Ascending aorta (tissue), 2 donors: ENCODE measurements at regions not wholly inside any gene's neighbourhood (a gene's known extent, or its start where the extent isn't known, plus 50 kb on each side); places are given as distances from the start of the nearest gene placed in this dataset.

ENCODE experiments used
- DNase-seq, 2 donors: peaks; one replicate each; pipeline ENCODE4 v3.0.0-alpha.2; 2019; ENCODE audit warnings: low spot score in 2 of 2
- H3K27ac ChIP-seq, 2 donors: fragments of 200-600 bp; sonication (generic); one replicate each; pipeline ENCODE4 v1.5.1; 2016 to 2017; ENCODE audit warnings: mild to moderate bottlenecking in 1 of 2
- H3K27me3 ChIP-seq: fragments of 200-600 bp; sonication (generic); one replicate; pipeline ENCODE4 v1.5.1; 2017
- H3K36me3 ChIP-seq, 2 donors: fragments of 200-600 bp; sonication (generic); one replicate each; pipeline ENCODE4 v1.5.1; 2016
- H3K4me1 ChIP-seq, 2 donors: fragments of 200-600 bp; sonication (generic); one replicate each; pipeline ENCODE4 v1.5.1; 2016 to 2017; ENCODE audit warnings: mild to moderate bottlenecking in 1 of 2
- H3K4me3 ChIP-seq, 2 donors: fragments of 200-600 bp; sonication (generic); one replicate each; pipeline ENCODE4 v1.5.1; 2016 to 2017; ENCODE audit warnings: mild to moderate bottlenecking in 1 of 2
- H3K9me3 ChIP-seq, 2 donors: fragments of 200-600 bp; sonication (generic); one replicate each; pipeline ENCODE4 v1.5.1; 2016
- CTCF ChIP-seq, 3 experiments: fragments of 200-600 bp in 2 of 3; fragments of 450-650 bp in 1 of 3; sonication (generic) in 2 of 3; IDR thresholded peaks; one replicate each; pipeline ENCODE4 v1.5.1; 2016 to 2019; ENCODE audit warnings: antibody characterized with exemption in 3 of 3, mild to moderate bottlenecking in 1 of 3, moderate library complexity in 1 of 3
- intact Hi-C: fragments of 100-400 bp; cut with DNase I; formaldehyde crosslinking; loops from one replicate; pipeline ENCODE4 v1.15.1; 2023

GRCh38 chr13:64369121-64369520, 2861.0 kb downstream of the PCDH9 start:
- Histone ChIP-seq H3K27ac (no peak overlapping the region), H3K9me3 (no peaks in the 10 kb centered on the region), H3K4me1 (no peaks in the 10 kb centered on the region), H3K4me3 (no peak overlapping the region), H3K36me3 (no peaks in the 10 kb centered on the region), H3K27me3 (no peaks in the 10 kb centered on the region)
- intact Hi-C loops: no loop called here
- no peak for DNase-seq
- TF ChIP-seq CTCF (IDR thresholded peaks at IDR 0.05): no peak

- Histone ChIP-seq H3K9me3 (no peaks in the 10 kb centered on the region), H3K36me3 (no peaks in the 10 kb centered on the region), H3K27ac (no peak overlapping the region), H3K4me3 (no peak overlapping the region), H3K4me1 (no peaks in the 10 kb centered on the region), H3K27me3 (no peaks in the 10 kb centered on the region)
- intact Hi-C loops: no loop called here
- DNase-seq: no peak
- TF ChIP-seq CTCF (IDR thresholded peaks at IDR 0.05): no peak
These were observed 2867.6 kb downstream of the PCDH9 start for GRCh38 chr13:64362564-64362963.

GRCh38 chr13:64347664-64348063, 2882.5 kb downstream of the PCDH9 start:
- Histone ChIP-seq H3K27ac (no peak overlapping the region), H3K4me3 (no peak overlapping the region), H3K27me3 (no peaks in the 10 kb centered on the region), H3K36me3 (no peaks in the 10 kb centered on the region), H3K4me1 (no peaks in the 10 kb centered on the region), H3K9me3 (no peaks in the 10 kb centered on the region)
- no peak for TF ChIP-seq CTCF (IDR thresholded peaks at IDR 0.05)
- intact Hi-C loops: no loop called here
- no peak for DNase-seq

- Histone ChIP-seq H3K27me3 (no peaks in the 10 kb centered on the region), H3K4me1 (no peaks in the 10 kb centered on the region), H3K36me3 (no peaks in the 10 kb centered on the region), H3K27ac (no peak overlapping the region), H3K4me3 (no peak overlapping the region), H3K9me3 (peaks cover 0 to 5% of the 10 kb centered on the region in 2 donors)
- TF ChIP-seq CTCF (IDR thresholded peaks at IDR 0.05): no peak
- intact Hi-C loops: no loop called here
- no peak for DNase-seq
These were observed 2890.6 kb downstream of the PCDH9 start for GRCh38 chr13:64339373-64340063.

GRCh38 chr13:64338671-64339070, 2891.5 kb downstream of the PCDH9 start:
- no peaks in the 10 kb centered on the region for H3K36me3 ChIP-seq
- peaks cover 0 to 5% of the 10 kb centered on the region in 2 donors for H3K9me3 ChIP-seq
- H3K4me3 ChIP-seq: no peak overlapping the region
- H3K27ac ChIP-seq: no peak overlapping the region
- intact Hi-C loops: no loop called here
- no peak for DNase-seq
- H3K27me3 ChIP-seq: no peaks in the 10 kb centered on the region
- TF ChIP-seq CTCF (IDR thresholded peaks at IDR 0.05): no peak
- no peaks in the 10 kb centered on the region for H3K4me1 ChIP-seq

- H3K4me1 ChIP-seq: no peaks in the 10 kb centered on the region
- H3K36me3 ChIP-seq: no peaks in the 10 kb centered on the region
- no peak for TF ChIP-seq CTCF (IDR thresholded peaks at IDR 0.05)
- intact Hi-C loops: no loop called here
- H3K4me3 ChIP-seq: no peak overlapping the region
- DNase-seq: no peak
- H3K27me3 ChIP-seq: no peaks in the 10 kb centered on the region
- no peaks in the 10 kb centered on the region for H3K9me3 ChIP-seq
- H3K27ac ChIP-seq: no peak overlapping the region
These were observed 2896.2 kb downstream of the PCDH9 start for GRCh38 chr13:64333888-64334287.
